ENCODE measurements at regions not wholly inside any gene's neighbourhood (a gene's known extent, or its start where the extent isn't known, plus 50 kb on each side); places are given as distances from the start of the nearest gene placed in this dataset.

DNA sequence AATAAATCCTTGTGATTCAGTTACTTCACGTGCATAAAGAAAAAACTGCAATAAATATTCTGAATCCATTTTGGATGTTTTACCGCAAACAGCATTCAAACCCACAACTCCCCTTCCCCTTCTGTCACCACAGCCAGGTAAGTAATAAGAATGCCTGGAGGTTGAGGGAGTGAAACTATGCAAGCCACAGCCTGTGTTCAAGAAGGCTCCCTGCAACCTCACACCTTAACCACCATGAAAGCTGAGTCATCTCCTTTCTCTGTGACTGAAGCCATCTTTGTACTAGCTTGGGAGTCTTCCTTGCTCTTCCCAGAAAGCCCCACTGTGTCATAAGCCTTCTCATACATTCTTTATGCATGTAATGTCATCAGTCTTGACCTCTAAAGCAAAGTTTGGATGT is 297.0 kb upstream of the PUDP start:
- TF ChIP-seq CTCF (IDR thresholded peaks at IDR 0.05) (no peak), POLR2A (IDR thresholded peaks at IDR 0.05) (no peak)
